Frontal cortex (tissue), 3 donors: ENCODE measurements at regions not wholly inside any gene's neighbourhood (a gene's known extent, or its start where the extent isn't known, plus 50 kb on each side); places are given as distances from the start of the nearest gene placed in this dataset.
A peak's percentile ranks its signal among the peaks of the same experiment; 100 is the strongest.
"Not testable (repeated sequence)": the region's sequence is repeated elsewhere in the genome, so short reads cannot be mapped to it uniquely, and the experiment has no call there.

Experiments used
- DNase-seq, 2 donors: peaks; one replicate each; pipeline ENCODE4 v3.0.0; 2012; ENCODE audit warnings: low spot score in 2 of 2
- FAIRE-seq: peaks from 2 replicates; lab custom pipeline; 2012; peaks lifted over from hg19 to GRCh38; lab: Jason Lieb, UNC
- donor health status: control.
- donor health status: control.
- donor health status: control.

DNA sequence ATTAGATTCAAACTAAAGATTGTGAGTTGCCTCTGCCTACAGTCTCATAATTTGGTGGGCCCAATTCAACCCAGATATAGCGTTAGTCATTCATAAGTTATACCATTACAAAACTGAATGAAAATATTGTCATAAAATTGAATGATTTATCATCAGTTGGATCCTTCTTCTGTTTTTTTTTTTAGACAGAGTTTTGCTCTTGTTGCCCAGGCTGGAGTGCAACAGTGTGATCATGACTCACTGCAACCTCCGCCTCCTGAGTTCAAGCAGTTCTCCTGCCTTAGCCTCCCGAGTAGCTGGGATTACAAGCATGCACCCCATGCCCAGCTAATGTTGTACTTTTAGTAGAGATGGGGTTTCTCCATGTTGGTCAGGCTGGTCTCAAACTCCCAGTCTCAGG is 157.2 kb upstream of the PTBP2 start:
- not testable (repeated sequence) for FAIRE-seq, DNase-seq

DNA sequence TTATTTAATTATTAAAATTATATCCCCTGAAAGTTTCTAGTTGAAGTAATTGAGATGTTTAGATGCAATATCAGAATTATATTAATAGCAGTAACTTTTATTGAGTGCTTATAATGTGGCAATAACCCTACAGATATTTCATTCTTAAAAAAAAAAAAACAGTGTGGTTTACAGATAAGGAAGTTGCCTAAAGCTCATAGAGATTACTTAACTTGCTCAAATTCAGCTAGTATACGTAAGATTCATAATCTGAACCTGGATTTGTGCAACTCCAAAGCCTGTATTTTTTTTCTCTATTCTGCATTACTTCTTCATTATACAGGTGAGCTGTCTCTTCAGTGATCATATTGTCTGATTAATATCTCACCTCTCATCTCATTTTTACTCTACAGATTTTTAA is 156.0 kb upstream of the PTBP2 start:
- FAIRE-seq (peak; percentile 21), DNase-seq (no peak)

DNA sequence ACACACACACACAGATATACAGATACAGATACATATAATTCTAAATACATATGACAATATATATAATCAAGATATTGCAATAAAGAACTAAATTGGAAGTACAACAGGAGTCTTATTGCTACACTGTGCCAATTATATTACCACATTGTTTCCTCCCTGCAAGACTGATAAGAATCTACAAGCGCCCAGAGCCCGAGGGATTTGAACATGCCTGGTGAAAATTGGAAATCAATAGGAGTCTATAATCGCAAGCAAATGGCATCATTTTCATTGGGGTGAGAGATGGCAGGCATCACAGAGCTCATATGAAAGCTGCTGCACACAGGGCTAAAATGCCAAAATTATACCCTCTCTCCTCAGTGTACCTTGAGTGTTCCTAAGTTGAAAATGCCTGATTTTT is 152.9 kb upstream of the PTBP2 start:
- no peak for FAIRE-seq

DNA sequence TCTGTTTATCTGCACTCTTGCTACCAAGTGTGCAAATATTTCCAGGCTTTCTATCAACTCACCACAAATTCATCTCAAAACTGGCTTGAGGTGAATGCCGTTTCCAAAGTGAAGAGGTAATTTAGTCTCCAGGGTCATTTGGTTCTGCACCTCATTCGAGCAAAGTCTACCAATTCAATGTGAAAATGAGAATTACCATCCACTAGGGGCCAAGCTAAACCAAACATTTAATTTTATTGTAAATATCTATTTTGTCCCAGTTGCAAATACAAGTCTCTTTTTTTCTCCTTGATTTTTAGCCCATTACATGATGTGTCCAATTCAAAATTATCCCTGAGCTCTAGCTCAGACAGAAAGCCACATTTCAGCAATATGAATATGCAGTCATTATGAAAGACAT is 152.3 kb upstream of the PTBP2 start:
- FAIRE-seq = no peak
- no peak for DNase-seq

More for the DNA sequence above, 152.9 kb upstream of the PTBP2 start:
- DNase-seq = no peak

DNA sequence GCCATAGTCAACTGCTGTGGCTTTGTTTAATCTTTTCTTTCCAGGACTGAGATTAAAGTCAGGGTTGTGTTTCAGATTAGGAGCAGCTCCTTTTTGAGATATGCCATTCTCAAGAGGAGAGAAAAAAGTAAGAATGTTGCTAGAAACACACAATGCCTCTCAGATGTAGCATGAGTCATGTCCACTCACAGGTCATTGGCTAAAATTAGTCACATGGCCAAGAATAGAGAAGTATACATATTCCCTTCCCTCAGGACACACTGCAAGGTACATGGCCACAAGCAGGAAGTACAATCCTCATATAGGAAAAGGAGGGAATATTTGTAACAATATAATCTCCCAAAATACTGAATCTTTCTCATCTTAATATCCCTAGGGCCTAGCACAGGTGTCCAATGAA is 141.9 kb upstream of the PTBP2 start:
- FAIRE-seq (no peak), DNase-seq (no peak)

DNA sequence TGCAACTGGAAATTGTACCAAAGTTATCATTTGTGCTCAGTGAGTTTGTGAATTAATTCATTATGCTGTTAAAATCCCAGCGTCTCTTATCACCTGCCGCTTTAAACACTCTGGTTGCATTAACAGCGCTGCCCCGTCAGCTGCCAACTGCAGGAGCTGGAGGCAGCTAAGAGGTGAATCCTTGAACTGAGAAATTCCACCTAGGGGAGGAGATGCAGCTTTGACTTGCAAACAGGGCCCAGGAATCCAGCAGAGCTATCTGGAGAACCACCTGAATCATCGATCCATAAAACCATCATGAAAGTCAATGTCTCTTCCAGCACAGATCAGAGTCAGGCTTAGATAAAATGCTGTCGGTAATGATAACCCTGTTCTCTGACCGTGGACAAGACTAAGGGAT is 140.7 kb upstream of the PTBP2 start:
- DNase-seq (no peak), FAIRE-seq (no peak)

DNA sequence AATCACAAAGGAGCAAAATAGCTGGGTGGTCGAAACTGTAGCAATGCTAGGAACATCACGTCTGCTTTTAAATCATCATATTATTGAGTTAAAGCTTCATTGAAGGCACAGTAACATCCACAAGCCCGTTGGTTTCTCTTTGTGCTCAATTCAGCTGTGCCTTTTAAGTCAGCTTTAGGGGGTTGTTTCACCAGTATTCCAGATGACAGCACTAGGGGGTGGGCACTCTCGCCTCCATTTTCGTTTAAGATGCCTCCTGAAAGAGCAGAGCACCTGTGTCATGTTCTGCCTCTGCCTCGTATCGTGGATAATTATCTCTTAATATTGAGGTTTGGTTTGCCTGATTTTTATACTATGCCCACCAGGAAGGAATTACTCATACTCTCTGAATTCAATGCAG is 139.8 kb upstream of the PTBP2 start:
- no peak for FAIRE-seq
- DNase-seq = no peak

DNA sequence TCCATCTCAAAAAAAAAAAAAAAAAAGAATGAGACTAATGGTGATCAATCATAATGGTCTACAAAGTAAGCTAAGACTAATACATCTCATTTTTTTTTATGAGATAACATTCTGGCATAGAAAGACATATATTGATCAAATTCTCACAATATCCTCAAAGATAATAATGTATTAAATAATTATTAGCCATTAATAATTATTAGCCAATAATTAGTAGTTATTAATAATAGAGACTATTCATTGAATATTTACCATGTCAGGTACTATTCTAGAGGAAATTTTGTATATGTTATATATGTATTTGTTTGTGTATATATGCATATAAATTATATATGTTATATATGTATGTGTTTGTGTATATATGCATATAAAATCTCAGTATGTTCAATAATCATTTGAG is 137.7 kb upstream of the PTBP2 start:
- DNase-seq = no peak
- FAIRE-seq = peak; percentile 76

DNA sequence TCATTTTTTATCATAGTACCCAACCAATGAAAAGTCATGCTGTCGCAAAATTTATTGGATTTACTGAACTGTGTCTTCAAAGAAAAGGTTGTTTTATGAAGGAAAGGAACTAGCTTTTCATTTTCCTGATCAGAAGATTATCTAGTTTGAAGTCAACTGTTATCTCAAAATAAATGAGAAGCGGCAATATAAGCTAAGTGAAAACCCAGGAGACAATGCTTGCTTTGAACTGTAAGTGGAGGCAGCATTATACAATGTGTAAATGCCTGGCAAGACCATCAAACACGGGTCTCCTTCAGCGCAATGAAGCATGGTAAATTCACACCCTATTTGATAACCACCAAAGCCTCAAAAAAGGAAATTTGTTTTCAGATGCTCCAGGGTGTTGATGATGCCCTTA is 134.4 kb upstream of the PTBP2 start:
- FAIRE-seq (no peak), DNase-seq (no peak)

DNA sequence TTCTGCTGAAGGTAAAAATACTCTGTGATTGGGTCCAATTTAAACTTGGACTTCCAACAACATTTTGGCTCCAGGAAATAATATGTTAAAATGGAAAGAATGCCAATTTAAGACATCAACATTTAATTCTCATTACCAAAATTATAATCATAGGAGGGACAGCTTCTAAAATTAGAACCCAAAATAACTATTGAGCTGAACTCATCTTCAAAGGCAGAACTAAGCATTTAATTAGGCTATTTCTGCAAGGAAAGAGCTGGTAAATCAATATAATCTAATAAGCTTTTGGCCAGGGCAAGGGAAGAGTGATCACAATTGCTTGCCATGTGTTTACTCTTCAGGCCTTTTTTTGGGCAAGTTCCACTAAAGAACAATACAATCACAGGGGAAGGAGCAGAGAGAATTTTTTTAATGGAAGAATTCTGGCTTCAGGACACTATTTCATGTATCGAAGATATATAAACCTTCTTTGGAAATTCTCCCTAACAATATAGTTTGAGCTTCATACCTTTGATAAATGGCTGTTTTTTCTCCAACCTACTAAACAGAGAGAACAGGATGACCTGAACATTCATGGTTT is 133.1 kb upstream of the PTBP2 start:
- FAIRE-seq (no peak), DNase-seq (no peak)

DNA sequence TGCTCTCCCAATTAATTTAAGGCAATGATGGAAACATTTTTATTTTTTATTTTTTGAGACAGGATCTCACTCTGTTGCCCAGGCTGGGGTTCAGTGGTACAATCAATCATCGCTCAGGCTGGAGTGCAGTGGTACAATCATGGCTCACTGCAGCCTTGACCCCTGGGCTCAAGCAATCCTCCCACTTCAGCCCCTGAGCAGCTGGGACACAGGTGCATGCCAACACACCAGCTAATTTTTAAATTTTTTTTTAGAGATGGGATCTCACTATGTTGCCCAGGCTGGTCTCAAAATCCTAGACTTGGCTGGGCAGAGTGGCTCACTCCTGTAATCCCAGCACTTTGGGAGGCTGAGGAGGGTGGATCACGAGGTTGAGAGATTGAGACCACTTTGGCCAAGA is 126.1 kb upstream of the PTBP2 start:
- not testable (repeated sequence) for DNase-seq

DNA sequence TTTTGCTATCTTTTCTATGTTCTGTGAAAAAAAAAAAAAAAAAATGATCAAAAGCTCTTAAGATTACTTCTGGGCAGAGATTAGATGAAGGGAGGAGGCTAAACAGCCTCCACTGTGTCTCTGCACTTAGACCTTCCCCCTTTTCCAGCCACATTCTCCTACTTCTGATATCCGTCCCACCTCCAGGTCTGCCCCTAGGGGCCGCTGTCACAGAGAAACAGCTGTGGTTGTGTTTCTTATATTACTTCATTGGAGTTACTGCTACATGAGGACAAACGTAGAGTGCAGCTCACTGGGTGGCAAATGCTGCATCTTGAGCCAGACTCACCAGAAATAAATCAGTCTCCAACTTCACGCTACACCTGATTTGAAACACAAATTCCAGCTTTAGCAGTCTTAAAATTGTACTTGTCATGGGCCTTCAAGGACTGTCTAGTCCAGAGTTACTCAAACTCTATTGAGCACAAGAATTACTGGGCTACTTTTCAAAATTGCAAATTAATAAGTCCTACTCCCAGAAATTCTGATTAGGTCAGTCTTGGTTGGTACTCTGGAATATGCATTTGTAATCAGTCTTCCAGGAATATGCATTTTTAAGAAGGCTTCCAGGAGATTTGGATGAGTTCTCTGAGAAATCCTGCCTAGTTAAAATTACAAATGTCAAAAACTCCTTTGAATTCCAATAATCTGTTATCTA is 125.2 kb upstream of the PTBP2 start:
- no peak for FAIRE-seq
- no peak for DNase-seq

More for the DNA sequence above, 126.1 kb upstream of the PTBP2 start:
- not testable (repeated sequence) for FAIRE-seq

DNA sequence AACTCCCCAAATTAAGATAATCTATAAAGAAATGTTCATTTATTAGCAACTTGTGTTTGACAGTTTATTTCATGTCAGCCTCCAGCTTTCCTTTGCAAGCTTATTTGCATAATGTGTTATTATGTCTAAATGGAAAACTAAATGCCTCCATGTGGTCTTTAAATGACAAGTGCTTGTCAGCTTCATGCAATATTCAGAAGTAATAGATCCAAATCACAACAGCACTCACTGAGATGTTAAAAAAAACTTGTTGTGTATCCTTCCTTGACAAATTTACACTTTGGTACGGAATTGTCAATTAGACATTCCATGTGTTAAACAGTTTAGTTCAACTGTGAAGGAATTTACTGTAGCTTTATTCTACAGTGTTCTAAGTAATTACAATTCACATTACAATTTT is 124.4 kb upstream of the PTBP2 start:
- FAIRE-seq (no peak), DNase-seq (no peak)

DNA sequence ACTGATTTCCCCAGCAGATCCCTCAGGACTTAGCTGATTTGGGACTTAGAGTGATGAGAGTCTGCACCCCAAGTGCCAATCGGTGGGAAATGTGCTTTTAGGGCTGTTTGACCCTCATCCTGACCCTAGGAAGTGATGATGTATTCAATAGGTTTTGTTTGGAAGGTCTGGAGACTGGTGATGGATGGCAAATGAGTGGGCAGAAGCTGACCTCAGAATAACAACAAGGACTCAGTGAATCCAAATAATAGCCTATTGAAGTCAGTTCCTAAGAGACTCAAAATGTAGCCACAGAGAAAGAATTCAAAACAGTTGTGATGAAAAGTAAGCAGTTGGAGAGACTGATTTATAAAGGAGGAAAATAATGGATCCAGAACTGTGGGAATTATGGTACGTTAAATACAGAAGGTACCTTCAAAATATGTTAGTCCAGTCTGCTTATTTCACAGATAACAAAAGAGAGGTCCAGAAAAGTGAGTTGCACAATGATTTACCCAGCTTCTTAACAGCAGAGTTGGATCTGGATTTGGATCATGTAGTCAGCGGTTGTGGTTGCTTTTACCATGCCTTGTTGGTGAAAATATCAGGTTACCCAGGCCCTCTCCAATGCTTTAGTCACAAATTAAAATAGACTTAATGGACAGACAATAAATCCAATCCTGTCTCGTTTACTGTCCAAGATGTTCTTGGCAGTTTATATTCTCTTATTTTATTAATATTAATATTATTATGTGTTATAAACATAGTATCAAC is 123.0 kb upstream of the PTBP2 start:
- DNase-seq (peak; percentile 8 to 31), FAIRE-seq (peak; percentile 67)

DNA sequence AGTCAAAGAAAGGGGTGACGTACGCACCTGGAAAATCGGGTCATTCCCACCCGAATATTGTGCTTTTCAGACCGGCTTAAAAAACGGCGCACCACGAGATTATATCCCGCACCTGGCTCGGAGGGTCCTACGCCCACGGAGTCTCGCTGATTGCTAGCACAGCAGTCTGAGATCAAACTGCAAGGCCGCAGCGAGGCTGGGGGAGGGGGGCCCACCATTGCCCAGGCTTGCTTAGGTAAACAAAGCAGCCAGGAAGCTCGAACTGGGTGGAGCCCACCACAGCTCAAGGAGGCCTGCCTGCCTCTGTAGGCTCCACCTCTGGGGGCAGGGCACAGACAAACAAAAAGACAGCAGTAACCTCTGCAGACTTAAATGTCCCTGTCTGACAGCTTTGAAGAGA is 117.0 kb upstream of the PTBP2 start:
- FAIRE-seq, DNase-seq: not testable (repeated sequence)

DNA sequence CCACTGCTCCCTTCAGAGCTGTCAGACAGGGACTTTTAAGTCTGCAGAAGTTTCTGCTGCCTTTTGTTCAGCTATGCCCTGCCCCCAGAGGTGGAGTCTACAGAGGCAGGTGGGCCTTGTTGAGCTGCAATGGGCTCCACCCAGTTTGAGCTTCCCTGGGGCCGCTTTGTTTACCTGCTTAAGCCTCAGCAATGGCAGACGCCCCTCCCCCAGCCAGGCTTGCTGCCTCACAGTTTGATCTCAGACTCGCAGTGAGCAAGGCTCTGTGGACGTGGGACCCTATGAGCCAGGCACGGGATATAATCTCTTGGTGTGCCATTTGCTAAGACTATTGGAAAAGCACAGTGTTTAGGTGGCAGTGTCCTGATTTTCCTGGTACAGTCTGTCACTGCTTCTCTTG is 104.2 kb upstream of the PTBP2 start:
- not testable (repeated sequence) for DNase-seq, FAIRE-seq

DNA sequence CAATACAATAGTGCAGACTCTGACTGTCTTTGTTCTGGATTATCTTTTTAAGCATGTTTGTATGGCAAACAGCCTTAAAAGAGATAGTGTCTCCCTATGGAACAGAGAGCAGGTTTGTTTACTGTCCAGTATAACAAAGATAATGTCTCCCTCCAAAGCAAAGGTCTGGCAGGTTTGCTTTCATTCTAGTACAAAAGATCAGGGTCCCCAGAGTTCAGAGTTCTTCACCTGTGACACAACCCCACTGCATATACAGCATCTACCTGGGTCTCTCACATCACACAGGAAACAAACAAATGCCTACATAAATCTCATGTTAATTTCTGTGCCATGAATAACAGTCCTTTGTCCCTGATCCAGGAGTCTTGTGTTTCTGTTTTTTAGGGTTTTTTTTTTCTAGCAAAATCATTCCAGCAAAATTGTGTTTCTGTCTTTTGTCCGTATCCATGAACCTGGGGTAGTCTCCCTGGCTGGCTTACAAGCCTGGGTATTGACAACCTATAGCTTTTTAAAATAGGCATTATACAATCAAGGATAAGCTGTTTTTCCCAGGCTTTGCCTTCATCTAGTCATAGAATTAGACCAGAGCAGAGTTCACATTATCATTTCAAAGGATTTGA is 89.4 kb upstream of the PTBP2 start:
- no peak for DNase-seq
- no peak for FAIRE-seq

DNA sequence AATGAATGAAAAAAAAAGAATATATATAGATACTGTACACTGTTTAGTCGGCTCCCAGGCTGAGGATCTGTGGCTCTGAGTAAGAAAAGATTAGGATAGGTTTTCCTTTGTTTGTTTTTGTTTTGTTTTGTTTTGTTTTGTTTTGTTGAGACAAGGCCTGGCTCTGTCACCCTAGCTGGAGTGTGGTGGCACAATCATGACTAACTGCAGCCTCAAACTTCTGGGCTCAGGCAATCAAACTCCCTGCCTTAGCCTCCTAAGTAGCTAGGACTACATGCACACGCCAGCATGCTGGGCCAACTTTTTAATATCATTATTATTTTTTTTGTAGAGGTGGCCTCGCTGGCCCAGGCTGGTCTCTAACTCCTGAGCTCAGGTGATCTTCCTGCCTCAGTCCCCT is 87.9 kb upstream of the PTBP2 start:
- DNase-seq (no peak), FAIRE-seq (no peak)

DNA sequence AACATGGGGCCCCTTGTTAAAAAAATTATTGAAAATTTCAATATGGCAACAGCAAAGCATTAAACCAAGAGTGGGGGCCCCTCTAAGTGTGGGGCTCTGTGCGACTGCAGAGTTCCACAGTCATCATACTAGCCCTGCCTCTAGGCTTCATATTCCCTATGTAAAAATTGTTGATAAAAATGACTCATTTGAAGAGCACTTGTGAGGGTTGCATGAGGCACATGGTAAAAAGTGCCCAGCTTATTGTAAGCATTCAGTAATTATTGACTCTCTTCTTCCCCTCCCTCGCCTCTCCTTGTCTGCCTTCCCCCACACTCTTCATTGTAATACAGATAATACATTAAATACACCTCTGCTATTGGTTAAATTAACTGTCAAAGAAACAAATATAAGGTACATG is 86.7 kb upstream of the PTBP2 start:
- FAIRE-seq (no peak), DNase-seq (no peak)

DNA sequence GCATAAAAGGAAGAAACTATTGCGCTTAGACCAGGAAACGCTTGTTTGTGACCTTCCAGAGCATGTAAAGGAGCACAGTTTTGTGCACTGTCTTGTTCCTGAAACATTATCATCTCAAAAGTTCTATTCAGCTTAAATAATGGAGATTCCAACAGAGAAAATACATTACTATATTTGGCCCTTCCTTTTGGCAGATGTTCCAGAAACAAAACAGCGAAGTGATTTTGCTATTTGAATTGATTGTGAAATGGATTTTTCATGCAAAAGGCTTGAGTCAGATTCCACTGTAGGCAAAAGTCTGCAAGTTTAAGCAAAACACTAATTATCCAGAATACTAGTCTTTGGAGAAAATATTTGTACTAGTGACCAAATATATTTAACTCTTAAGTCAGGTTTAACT is 80.3 kb upstream of the PTBP2 start:
- no peak for FAIRE-seq

DNA sequence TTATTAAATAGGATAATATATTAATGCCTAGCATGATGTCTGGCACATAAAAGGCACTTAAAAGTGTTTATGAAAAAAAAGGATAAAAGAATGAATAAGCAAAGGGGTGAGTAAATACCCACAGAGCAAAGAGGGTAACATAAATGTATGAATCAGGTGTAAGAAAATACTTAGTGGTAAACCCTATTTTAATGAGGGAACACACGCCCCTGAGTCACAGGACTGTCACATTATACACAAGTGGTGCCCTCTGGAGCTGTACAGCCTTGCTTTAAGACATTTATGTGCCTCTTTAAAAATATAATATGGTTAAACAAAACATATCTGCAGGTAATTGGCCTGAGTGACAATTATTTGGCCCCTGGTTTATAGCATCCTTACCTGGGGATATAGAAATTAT is 78.1 kb upstream of the PTBP2 start:
- FAIRE-seq = no peak
- DNase-seq = no peak

More for the DNA sequence above, 80.3 kb upstream of the PTBP2 start:
- DNase-seq = no peak
